AG04450 (cell line): ENCODE measurements at regions not wholly inside any gene's neighbourhood (a gene's known extent, or its start where the extent isn't known, plus 50 kb on each side); places are given as distances from the start of the nearest gene placed in this dataset.

Experiments used
- CTCF ChIA-PET: fragments of 300-600, 350-600 bp; formaldehyde crosslinking; extraction: SDS; loops from one replicate; lab custom pipeline; 2022; ENCODE audit warnings: antibody characterized with exemption, inconsistent platforms; lab: Charles Lee
- POLR2A ChIA-PET: fragments of 350-600 bp; formaldehyde crosslinking; extraction: SDS; loops from one replicate; lab custom pipeline; 2021; ENCODE audit warnings: antibody characterized with exemption, inconsistent platforms; lab: Yijun Ruan, JAX
- DNase-seq: peaks from one replicate; pipeline ENCODE4 v3.0.0-alpha.2; 2011; ENCODE audit warnings: low read depth, low spot score
- H3K27ac ChIP-seq: one replicate; pipeline ENCODE4 v1.5.1; 2012; ENCODE audit warnings: low read depth, low read length, control low read depth
- H3K27me3 ChIP-seq: one replicate; pipeline ENCODE4 v1.6.0; 2012; ENCODE audit warnings: low read length; ENCODE audit not compliant: control insufficient read depth, insufficient read depth
- H3K4me3 ChIP-seq: 2 replicates; pipeline ENCODE4 v1.5.1; 2011; ENCODE audit warnings: mild to moderate bottlenecking, low read depth, low read length, control low read depth
- H3K9me3 ChIP-seq: 2 replicates; pipeline ENCODE4 v1.5.1; 2012; ENCODE audit warnings: low read length; ENCODE audit not compliant: control insufficient read depth, insufficient read depth
- CTCF ChIP-seq: IDR thresholded peaks from 2 replicates; pipeline ENCODE4 v1.5.1; 2011; ENCODE audit warnings: low read depth, low read length, control low read depth, inconsistent platforms

DNA sequence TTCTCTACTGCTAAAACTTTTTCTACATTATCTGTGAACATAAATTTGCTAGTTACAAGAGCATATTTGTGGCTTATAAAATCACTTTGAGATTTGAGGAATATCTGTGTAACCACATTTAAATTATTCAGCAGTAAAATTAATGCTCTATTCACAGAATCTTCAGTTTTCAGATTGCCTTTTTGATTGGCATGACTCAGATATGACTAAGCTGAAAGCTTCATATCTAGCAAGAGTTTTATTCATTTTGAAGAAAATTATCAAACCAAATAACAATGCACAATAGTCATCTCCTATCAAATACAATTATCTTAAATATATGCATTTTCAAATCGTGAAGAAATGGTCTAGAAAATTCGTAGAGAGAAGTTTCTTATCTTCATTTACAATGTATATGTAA, 1498.2 kb upstream of the B3GALT2 start:
- POLR2A ChIA-PET = no interaction called here
- CTCF ChIA-PET = no interaction called here

GRCh38 chr1:194658090-194658439, 1471.7 kb upstream of the B3GALT2 start:
- no peaks in the 10 kb centered on the region for H3K27me3 ChIP-seq
- ChIA-PET POLR2A (no interaction called here), CTCF (no interaction called here)
- DNase-seq = peak; percentile 20
- no peak for TF ChIP-seq CTCF
- no peak overlapping the region for H3K4me3 ChIP-seq
- H3K27ac ChIP-seq = no peak overlapping the region
- no peaks in the 10 kb centered on the region for H3K9me3 ChIP-seq

More for the DNA sequence above, 1498.2 kb upstream of the B3GALT2 start:
- no peak for DNase-seq
- H3K27ac ChIP-seq = no peak overlapping the region
- no peak for TF ChIP-seq CTCF
- no peaks in the 10 kb centered on the region for H3K27me3 ChIP-seq
- no peaks in the 10 kb centered on the region for H3K9me3 ChIP-seq
- H3K4me3 ChIP-seq = no peak overlapping the region

DNA sequence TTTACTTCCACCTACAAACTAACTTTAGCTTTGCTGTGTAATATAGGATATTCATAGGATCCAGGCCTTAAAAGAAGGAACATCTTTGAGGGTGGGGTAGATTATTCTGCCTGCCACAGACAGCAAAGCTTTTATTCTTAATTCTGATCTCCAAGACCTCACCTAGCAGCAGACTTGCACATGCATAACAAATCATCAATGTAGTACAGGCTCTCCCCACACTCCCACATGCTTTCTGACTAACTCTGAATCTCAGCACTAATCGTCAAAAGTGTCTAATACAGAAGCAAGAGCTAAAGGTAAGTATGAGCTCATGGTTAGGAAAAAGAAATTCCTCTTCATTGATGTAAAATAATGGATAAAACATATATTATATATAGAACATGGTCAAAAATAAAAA, 1468.5 kb upstream of the B3GALT2 start:
- H3K9me3 ChIP-seq = no peaks in the 10 kb centered on the region
- no peak overlapping the region for H3K27ac ChIP-seq
- H3K4me3 ChIP-seq = no peak overlapping the region
- no peaks in the 10 kb centered on the region for H3K27me3 ChIP-seq
- ChIA-PET POLR2A (no interaction called here), CTCF (no interaction called here)
- DNase-seq = no peak
- TF ChIP-seq CTCF = no peak

GRCh38 chr1:194653385-194653784, 1467.0 kb upstream of the B3GALT2 start:
- H3K4me3 ChIP-seq = no peak overlapping the region
- no peak for TF ChIP-seq CTCF
- ChIA-PET POLR2A (no interaction called here), CTCF (no interaction called here)
- DNase-seq = no peak
- H3K9me3 ChIP-seq = no peaks in the 10 kb centered on the region
- no peaks in the 10 kb centered on the region for H3K27me3 ChIP-seq
- H3K27ac ChIP-seq = no peak overlapping the region

GRCh38 chr1:194647118-194647517, 1460.7 kb upstream of the B3GALT2 start:
- no peak for TF ChIP-seq CTCF
- POLR2A ChIA-PET = interaction anchor here (0.7 kb wide), 1 partner anchor 52 kb away, joined by 6 read pairs; no protein-coding TSS in a partner anchor
- no peak overlapping the region for H3K27ac ChIP-seq
- no peaks in the 10 kb centered on the region for H3K9me3 ChIP-seq
- no peaks in the 10 kb centered on the region for H3K27me3 ChIP-seq
- CTCF ChIA-PET = no interaction called here
- DNase-seq = no peak
- H3K4me3 ChIP-seq = no peak overlapping the region
